ENCODE measurements at regions not wholly inside any gene's neighbourhood (a gene's known extent, or its start where the extent isn't known, plus 50 kb on each side); places are given as distances from the start of the nearest gene placed in this dataset.
"Not testable (repeated sequence)": the region's sequence is repeated elsewhere in the genome, so short reads cannot be mapped to it uniquely, and the experiment has no call there.

DNA sequence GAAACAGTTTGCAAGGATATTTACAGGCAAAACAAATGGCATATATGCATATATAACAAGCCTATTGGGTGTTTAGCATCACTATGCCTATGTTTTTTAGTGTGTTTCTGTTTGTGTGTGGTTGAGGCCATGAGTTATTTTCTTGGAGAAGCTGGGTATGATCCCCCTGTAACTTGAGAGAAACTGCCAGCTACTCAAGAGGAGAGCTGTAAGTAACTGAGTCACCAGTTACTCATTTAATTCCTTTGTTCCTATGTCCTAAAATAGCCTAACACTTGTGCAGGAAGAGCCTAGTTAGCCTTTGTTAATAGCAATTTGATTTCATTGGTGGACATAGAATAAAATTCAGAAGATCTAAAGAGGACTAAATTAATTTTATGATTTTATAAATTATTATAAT, 79.1 kb downstream of the PWWP3B start:
- Histone ChIP-seq H3K27me3 (ENCODE audit: insufficient read depth, low read length, poor library complexity, severe bottlenecking) (no peaks in the 10 kb centered on the region), H2AFZ (ENCODE audit: low read length) (no peak overlapping the region), H3K9me2 (replicated peaks; ENCODE audit: low read depth, low read length) (no peaks in the 10 kb centered on the region), H3K36me3 (ENCODE audit: insufficient read depth, low read length) (no peaks in the 10 kb centered on the region), H3F3A (ENCODE audit: low read depth) (no peaks in the 10 kb centered on the region), H3K4me3 (ENCODE audit: low read length, poor library complexity, severe bottlenecking) (no peak overlapping the region), H3K9ac (ENCODE audit: low read depth, low read length, poor library complexity, severe bottlenecking) (no peak overlapping the region), H3K4me2 (ENCODE audit: low read depth, low read length, poor library complexity, severe bottlenecking) (no peak overlapping the region), H3K4me1 (ENCODE audit: insufficient read depth, low read length, poor library complexity, severe bottlenecking) (no peaks in the 10 kb centered on the region), H3K9me3 (ENCODE audit: insufficient read depth, low read depth, low read length) (no peaks in the 10 kb centered on the region), H3K79me2 (ENCODE audit: insufficient read depth, low read length) (no peaks in the 10 kb centered on the region), H4K20me1 (ENCODE audit: insufficient read depth, low read length, poor library complexity, severe bottlenecking) (no peaks in the 10 kb centered on the region)
- TF ChIP-seq EZH2phosphoT487 (IDR thresholded peaks at IDR 0.05; ENCODE audit: borderline replicate concordance), result no peak
- TF ChIP-seq, protein P1, sequence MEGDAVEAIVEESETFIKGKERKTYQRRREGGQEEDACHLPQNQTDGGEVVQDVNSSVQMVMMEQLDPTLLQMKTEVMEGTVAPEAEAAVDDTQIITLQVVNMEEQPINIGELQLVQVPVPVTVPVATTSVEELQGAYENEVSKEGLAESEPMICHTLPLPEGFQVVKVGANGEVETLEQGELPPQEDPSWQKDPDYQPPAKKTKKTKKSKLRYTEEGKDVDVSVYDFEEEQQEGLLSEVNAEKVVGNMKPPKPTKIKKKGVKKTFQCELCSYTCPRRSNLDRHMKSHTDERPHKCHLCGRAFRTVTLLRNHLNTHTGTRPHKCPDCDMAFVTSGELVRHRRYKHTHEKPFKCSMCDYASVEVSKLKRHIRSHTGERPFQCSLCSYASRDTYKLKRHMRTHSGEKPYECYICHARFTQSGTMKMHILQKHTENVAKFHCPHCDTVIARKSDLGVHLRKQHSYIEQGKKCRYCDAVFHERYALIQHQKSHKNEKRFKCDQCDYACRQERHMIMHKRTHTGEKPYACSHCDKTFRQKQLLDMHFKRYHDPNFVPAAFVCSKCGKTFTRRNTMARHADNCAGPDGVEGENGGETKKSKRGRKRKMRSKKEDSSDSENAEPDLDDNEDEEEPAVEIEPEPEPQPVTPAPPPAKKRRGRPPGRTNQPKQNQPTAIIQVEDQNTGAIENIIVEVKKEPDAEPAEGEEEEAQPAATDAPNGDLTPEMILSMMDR (conservative IDR thresholded peaks at IDR 0.05; ENCODE audit: low read length), result no peak

GRCh38 chrX:106249706-106250379, 81.7 kb downstream of the PWWP3B start:
- Histone ChIP-seq H3K9me3 (ENCODE audit: insufficient read depth, low read depth, low read length) (no peaks in the 10 kb centered on the region), H3K27me3 (ENCODE audit: insufficient read depth, low read length, poor library complexity, severe bottlenecking) (no peaks in the 10 kb centered on the region), H2AFZ (ENCODE audit: low read length) (no peak overlapping the region), H3K4me3 (ENCODE audit: low read length, poor library complexity, severe bottlenecking) (no peak overlapping the region), H3K4me2 (ENCODE audit: low read depth, low read length, poor library complexity, severe bottlenecking) (no peak overlapping the region), H3F3A (ENCODE audit: low read depth) (no peaks in the 10 kb centered on the region), H4K20me1 (ENCODE audit: insufficient read depth, low read length, poor library complexity, severe bottlenecking) (no peaks in the 10 kb centered on the region), H3K9ac (ENCODE audit: low read depth, low read length, poor library complexity, severe bottlenecking) (no peak overlapping the region), H3K79me2 (ENCODE audit: insufficient read depth, low read length) (no peaks in the 10 kb centered on the region), H3K36me3 (ENCODE audit: insufficient read depth, low read length) (no peaks in the 10 kb centered on the region), H3K4me1 (ENCODE audit: insufficient read depth, low read length, poor library complexity, severe bottlenecking) (no peaks in the 10 kb centered on the region), H3K9me2 (replicated peaks; ENCODE audit: low read depth, low read length) (no peaks in the 10 kb centered on the region)
- TF ChIP-seq, protein P1 (conservative IDR thresholded peaks at IDR 0.05; ENCODE audit: low read length), result no peak
- TF ChIP-seq EZH2phosphoT487 (IDR thresholded peaks at IDR 0.05; ENCODE audit: borderline replicate concordance), result no peak

GRCh38 chrX:106263817-106264216, 95.7 kb downstream of the PWWP3B start:
- H3K4me3 ChIP-seq (ENCODE audit: low read length, poor library complexity, severe bottlenecking), result no peak overlapping the region
- no peaks in the 10 kb centered on the region for H3K9me2 ChIP-seq (replicated peaks; ENCODE audit: low read depth, low read length)
- no peaks in the 10 kb centered on the region for H3K9me3 ChIP-seq (ENCODE audit: insufficient read depth, low read depth, low read length)
- no peak overlapping the region for H2AFZ ChIP-seq (ENCODE audit: low read length)
- no peaks in the 10 kb centered on the region for H3K36me3 ChIP-seq (ENCODE audit: insufficient read depth, low read length)
- no peaks in the 10 kb centered on the region for H4K20me1 ChIP-seq (ENCODE audit: insufficient read depth, low read length, poor library complexity, severe bottlenecking)
- no peaks in the 10 kb centered on the region for H3K4me1 ChIP-seq (ENCODE audit: insufficient read depth, low read length, poor library complexity, severe bottlenecking)
- H3K27me3 ChIP-seq (ENCODE audit: insufficient read depth, low read length, poor library complexity, severe bottlenecking), result no peaks in the 10 kb centered on the region
- no peak for TF ChIP-seq EZH2phosphoT487 (IDR thresholded peaks at IDR 0.05; ENCODE audit: borderline replicate concordance)
- TF ChIP-seq, protein P1 (conservative IDR thresholded peaks at IDR 0.05; ENCODE audit: low read length), result no peak
- no peak overlapping the region for H3K9ac ChIP-seq (ENCODE audit: low read depth, low read length, poor library complexity, severe bottlenecking)
- H3F3A ChIP-seq (ENCODE audit: low read depth), result no peaks in the 10 kb centered on the region
- H3K79me2 ChIP-seq (ENCODE audit: insufficient read depth, low read length), result no peaks in the 10 kb centered on the region
- no peak overlapping the region for H3K4me2 ChIP-seq (ENCODE audit: low read depth, low read length, poor library complexity, severe bottlenecking)

DNA sequence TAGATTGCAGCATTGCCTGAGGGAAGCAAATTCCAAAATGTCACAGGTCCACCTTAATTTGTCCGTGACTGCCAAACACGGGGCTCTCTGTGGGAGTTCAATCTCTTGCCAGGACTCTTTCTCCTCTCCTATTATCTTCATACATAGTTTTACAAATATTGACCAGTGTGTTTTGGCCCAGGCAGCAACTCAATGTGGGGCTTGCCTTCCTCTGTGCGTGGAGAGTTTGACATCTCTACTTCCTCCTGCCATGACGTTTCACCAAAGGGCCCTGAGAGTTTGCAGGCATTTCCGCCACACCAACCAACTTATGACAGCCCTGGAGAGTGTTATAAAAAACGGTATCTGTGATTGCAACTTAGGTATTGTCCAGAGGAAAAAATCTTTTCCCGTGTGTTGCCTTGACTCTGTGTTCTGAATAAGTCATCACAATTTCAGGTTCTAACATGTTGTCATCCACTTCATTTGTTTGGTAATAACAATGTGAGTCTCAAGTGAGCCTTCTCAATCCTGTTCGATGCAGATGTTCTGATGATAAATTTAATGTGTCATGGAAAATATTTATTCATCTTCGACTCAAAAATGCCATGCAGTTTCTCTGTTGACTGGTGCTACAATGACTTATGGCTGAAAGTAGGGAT, 106.0 kb downstream of the PWWP3B start:
- not testable (repeated sequence) for H3K4me3 ChIP-seq (ENCODE audit: low read length, poor library complexity, severe bottlenecking); H3K9me2 ChIP-seq (replicated peaks; ENCODE audit: low read depth, low read length); H3K9ac ChIP-seq (ENCODE audit: low read depth, low read length, poor library complexity, severe bottlenecking); H3K27me3 ChIP-seq (ENCODE audit: insufficient read depth, low read length, poor library complexity, severe bottlenecking); H3K4me1 ChIP-seq (ENCODE audit: insufficient read depth, low read length, poor library complexity, severe bottlenecking); H3F3A ChIP-seq (ENCODE audit: low read depth); H2AFZ ChIP-seq (ENCODE audit: low read length); H3K36me3 ChIP-seq (ENCODE audit: insufficient read depth, low read length); H3K4me2 ChIP-seq (ENCODE audit: low read depth, low read length, poor library complexity, severe bottlenecking); H3K9me3 ChIP-seq (ENCODE audit: insufficient read depth, low read depth, low read length); H4K20me1 ChIP-seq (ENCODE audit: insufficient read depth, low read length, poor library complexity, severe bottlenecking); H3K79me2 ChIP-seq (ENCODE audit: insufficient read depth, low read length)

DNA sequence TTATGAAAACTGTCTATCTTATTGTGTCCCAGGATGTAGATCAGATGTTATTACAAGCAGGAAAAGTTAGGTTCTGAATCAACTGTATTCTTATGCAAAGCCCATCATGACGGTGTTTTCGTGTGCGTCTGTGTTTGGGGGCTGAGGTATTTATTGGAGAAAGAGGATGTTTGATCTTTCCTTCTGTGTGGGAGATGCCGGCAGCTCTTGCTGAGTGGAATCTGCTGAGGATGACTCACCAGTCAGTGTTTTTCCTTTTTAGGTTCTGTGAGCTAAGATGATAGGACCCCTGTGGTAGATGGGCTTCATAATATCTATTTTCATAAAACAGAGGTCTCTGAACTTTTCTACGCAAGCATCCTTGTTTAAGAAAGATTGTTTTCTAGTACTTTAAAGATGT, 107.1 kb downstream of the PWWP3B start:
- not testable (repeated sequence) for H2AFZ ChIP-seq (ENCODE audit: low read length); H4K20me1 ChIP-seq (ENCODE audit: insufficient read depth, low read length, poor library complexity, severe bottlenecking); H3K27me3 ChIP-seq (ENCODE audit: insufficient read depth, low read length, poor library complexity, severe bottlenecking); H3K9me3 ChIP-seq (ENCODE audit: insufficient read depth, low read depth, low read length); H3F3A ChIP-seq (ENCODE audit: low read depth); H3K4me3 ChIP-seq (ENCODE audit: low read length, poor library complexity, severe bottlenecking); H3K9ac ChIP-seq (ENCODE audit: low read depth, low read length, poor library complexity, severe bottlenecking); H3K36me3 ChIP-seq (ENCODE audit: insufficient read depth, low read length); H3K4me2 ChIP-seq (ENCODE audit: low read depth, low read length, poor library complexity, severe bottlenecking); H3K4me1 ChIP-seq (ENCODE audit: insufficient read depth, low read length, poor library complexity, severe bottlenecking); H3K9me2 ChIP-seq (replicated peaks; ENCODE audit: low read depth, low read length); H3K79me2 ChIP-seq (ENCODE audit: insufficient read depth, low read length)

All from Loucy (cell line).